ENCODE measurements at regions not wholly inside any gene's neighbourhood (a gene's known extent, or its start where the extent isn't known, plus 50 kb on each side); places are given as distances from the start of the nearest gene placed in this dataset.

GRCh38 chr10:9289811-9290210 lies 1235.3 kb downstream of the GATA3 start:
- no peak for TF ChIP-seq YY1 (IDR thresholded peaks at IDR 0.05; ENCODE audit: insufficient read depth, insufficient read length)
- TF ChIP-seq ZNF274 (IDR thresholded peaks at IDR 0.05; ENCODE audit: low read depth, low read length), result no peak
- no peak for TF ChIP-seq SUZ12 (IDR thresholded peaks at IDR 0.05; ENCODE audit: extremely low read depth, insufficient read depth, insufficient read length)
